ENCODE measurements at regions not wholly inside any gene's neighbourhood (a gene's known extent, or its start where the extent isn't known, plus 50 kb on each side); places are given as distances from the start of the nearest gene placed in this dataset.

GRCh38 chr14:98949051-98949450 lies 322.9 kb downstream of the BCL11B start:
- CTCF ChIA-PET = no interaction called here

GRCh38 chr14:98949481-98950135 lies 322.4 kb downstream of the BCL11B start:
- no peak overlapping the region for H3K4me3 ChIP-seq (ENCODE audit: low read depth, low read length)
- POLR2A ChIA-PET = no interaction called here
- TF ChIP-seq CTCF (IDR thresholded peaks at IDR 0.05; ENCODE audit: low read depth, low read length) = no peak
- H3K27ac ChIP-seq (ENCODE audit: low read depth, low read length) = no peak overlapping the region
- CTCF ChIA-PET = no interaction called here
- no peaks in the 10 kb centered on the region for H3K27me3 ChIP-seq (ENCODE audit: control insufficient read depth, insufficient read depth, low read length)
- H3K9me3 ChIP-seq (ENCODE audit: control insufficient read depth, insufficient read depth, low read length) = peaks cover 24% of the 10 kb centered on the region
- DNase-seq (ENCODE audit: low read depth, low spot score) = no peak

More at GRCh38 chr14:98949051-98949450, 322.9 kb downstream of the BCL11B start:
- DNase-seq (ENCODE audit: low read depth, low spot score) = no peak
- Histone ChIP-seq H3K4me3 (ENCODE audit: low read depth, low read length) (no peak overlapping the region), H3K27ac (ENCODE audit: low read depth, low read length) (no peak overlapping the region), H3K9me3 (ENCODE audit: control insufficient read depth, insufficient read depth, low read length) (peaks cover 21% of the 10 kb centered on the region), H3K27me3 (ENCODE audit: control insufficient read depth, insufficient read depth, low read length) (no peaks in the 10 kb centered on the region)
- TF ChIP-seq CTCF (IDR thresholded peaks at IDR 0.05; ENCODE audit: low read depth, low read length) = no peak
- POLR2A ChIA-PET = no interaction called here

- no peak for DNase-seq (ENCODE audit: low read depth, low spot score)
- no peak for TF ChIP-seq CTCF (IDR thresholded peaks at IDR 0.05; ENCODE audit: low read depth, low read length)
- ChIA-PET CTCF (no interaction called here), POLR2A (no interaction called here)
- Histone ChIP-seq H3K4me3 (ENCODE audit: low read depth, low read length) (no peak overlapping the region), H3K27me3 (ENCODE audit: control insufficient read depth, insufficient read depth, low read length) (no peaks in the 10 kb centered on the region), H3K27ac (ENCODE audit: low read depth, low read length) (no peak overlapping the region), H3K9me3 (ENCODE audit: control insufficient read depth, insufficient read depth, low read length) (peaks cover 24% of the 10 kb centered on the region)
These were observed 321.6 kb downstream of the BCL11B start for GRCh38 chr14:98950353-98950895.

GRCh38 chr14:98951031-98951430 lies 321.0 kb downstream of the BCL11B start:
- DNase-seq (ENCODE audit: low read depth, low spot score) = no peak
- Histone ChIP-seq H3K27ac (ENCODE audit: low read depth, low read length) (no peak overlapping the region), H3K9me3 (ENCODE audit: control insufficient read depth, insufficient read depth, low read length) (peaks cover 25% of the 10 kb centered on the region), H3K27me3 (ENCODE audit: control insufficient read depth, insufficient read depth, low read length) (no peaks in the 10 kb centered on the region), H3K4me3 (ENCODE audit: low read depth, low read length) (no peak overlapping the region)
- POLR2A ChIA-PET = no interaction called here
- CTCF ChIA-PET = no interaction called here
- no peak for TF ChIP-seq CTCF (IDR thresholded peaks at IDR 0.05; ENCODE audit: low read depth, low read length)

- DNase-seq (ENCODE audit: low read depth, low spot score) = no peak
- no peak overlapping the region for H3K4me3 ChIP-seq (ENCODE audit: low read depth, low read length)
- ChIA-PET CTCF (no interaction called here), POLR2A (no interaction called here)
- peaks cover 29% of the 10 kb centered on the region for H3K9me3 ChIP-seq (ENCODE audit: control insufficient read depth, insufficient read depth, low read length)
- H3K27ac ChIP-seq (ENCODE audit: low read depth, low read length) = no peak overlapping the region
- H3K27me3 ChIP-seq (ENCODE audit: control insufficient read depth, insufficient read depth, low read length) = no peaks in the 10 kb centered on the region
- no peak for TF ChIP-seq CTCF (IDR thresholded peaks at IDR 0.05; ENCODE audit: low read depth, low read length)
These were observed 320.4 kb downstream of the BCL11B start for GRCh38 chr14:98951521-98952152.

Data from AG04450 (cell line).